B cell (primary cell): ENCODE measurements at regions not wholly inside any gene's neighbourhood (a gene's known extent, or its start where the extent isn't known, plus 50 kb on each side); places are given as distances from the start of the nearest gene placed in this dataset.

ENCODE experiments used
- ATAC-seq: fragments of 200-7000 bp; cut with Tn5 transposase; one replicate; pipeline ENCODE4 v1.10.0; 2021; ENCODE audit warnings: low read depth, mild to moderate bottlenecking, moderate number of reproducible peaks, moderate library complexity
- CTCF ChIA-PET: fragments of 350-600 bp; sonication (Branson Sonifier 250); formaldehyde crosslinking; loops from one replicate; lab custom pipeline; 2021; ENCODE audit warnings: antibody characterized with exemption, inconsistent platforms; lab: Charles Lee
- POLR2A ChIA-PET: fragments of 350-600 bp; sonication (Branson Sonifier 250); formaldehyde crosslinking; loops from one replicate; lab custom pipeline; 2021; ENCODE audit warnings: antibody characterized with exemption; lab: Charles Lee
- DNase-seq: peaks from one replicate; pipeline ENCODE4 v3.0.0; 2013
- H2AFZ ChIP-seq: 2 replicates; pipeline ENCODE4 v1.6.1; 2012; ENCODE audit warnings: mild to moderate bottlenecking, low read depth, low read length; ENCODE audit not compliant: insufficient read depth, poor library complexity, severe bottlenecking
- H3K27ac ChIP-seq, 2 donors: 1 replicate in 1 of 2; 2 replicates in 1 of 2; pipeline ENCODE4 v1.5.1; 2012 to 2013; ENCODE audit warnings: low read length in 2 of 2, mild to moderate bottlenecking in 2 of 2, moderate library complexity in 1 of 2
- H3K27me3 ChIP-seq, 4 experiments: fragments of 200-600 bp in 1 of 4; sonication (generic) in 1 of 4; replicated peaks in 1 of 4; 1 replicate in 2 of 4; 2 replicates in 2 of 4; pipeline versions ENCODE4 v1.6.1 to v1.7.0; 2013 to 2016; ENCODE audit warnings: low read length in 3 of 4, mild to moderate bottlenecking in 2 of 4, mixed read lengths in 1 of 4, moderate library complexity in 1 of 4; ENCODE audit not compliant: insufficient read depth in 4 of 4, control insufficient read depth in 3 of 4; ENCODE audit errors: control extremely low read depth in 1 of 4
- H3K36me3 ChIP-seq, 2 experiments: replicated peaks in 1 of 2; 1 replicate in 1 of 2; 2 replicates in 1 of 2; pipeline versions ENCODE4 v1.6.1 to v1.7.1; 2013; ENCODE audit warnings: low read length in 1 of 2; ENCODE audit not compliant: insufficient read depth in 2 of 2, control insufficient read depth in 1 of 2; ENCODE audit errors: control extremely low read depth in 1 of 2, extremely low read depth in 1 of 2
- H3K4me1 ChIP-seq, 2 donors: fragments of 200-600 bp in 1 of 2; sonication (generic) in 1 of 2; 1 replicate in 1 of 2; 2 replicates in 1 of 2; pipeline versions ENCODE4 v1.5.1 to v1.6.1; 2013 to 2017; ENCODE audit warnings: low read length in 2 of 2; ENCODE audit not compliant: control insufficient read depth in 2 of 2, insufficient read depth in 2 of 2
- H3K4me2 ChIP-seq: replicated peaks from 2 replicates; pipeline ENCODE3; 2012; ENCODE audit warnings: mild to moderate bottlenecking, low read depth, low read length; ENCODE audit not compliant: poor library complexity, severe bottlenecking
- H3K4me3 ChIP-seq, 5 experiments: fragments of 200-600 bp in 1 of 5; sonication (generic) in 1 of 5; 1 replicate in 3 of 5; 2 replicates in 2 of 5; pipeline versions ENCODE4 v1.5.1 to v1.7.0; 2011 to 2016; ENCODE audit warnings: low read length in 4 of 5, mild to moderate bottlenecking in 4 of 5, low read depth in 2 of 5, control low read depth in 1 of 5, moderate library complexity in 1 of 5; ENCODE audit not compliant: insufficient read depth in 1 of 5; ENCODE audit errors: control extremely low read depth in 1 of 5, extremely low read depth in 1 of 5
- H3K79me2 ChIP-seq: fragments of 200-600 bp; sonication (generic); one replicate; pipeline ENCODE4 v1.6.0; 2016; ENCODE audit warnings: low read length; ENCODE audit not compliant: control insufficient read depth, insufficient read depth
- H3K9ac ChIP-seq: fragments of 200-600 bp; sonication (generic); 2 replicates; pipeline ENCODE4 v1.6.1; 2017; ENCODE audit warnings: mild to moderate bottlenecking, low read length, moderate library complexity
- H3K9me3 ChIP-seq, 3 donors: one replicate each; pipeline versions ENCODE4 v1.6.1 to v1.7.1; 2013; ENCODE audit warnings: low read length in 2 of 3; ENCODE audit not compliant: control insufficient read depth in 2 of 3, insufficient read depth in 1 of 3; ENCODE audit errors: control extremely low read depth in 1 of 3
- H4K20me1 ChIP-seq: 2 replicates; pipeline ENCODE4 v1.6.0; 2012; ENCODE audit warnings: mild to moderate bottlenecking, low read length; ENCODE audit not compliant: insufficient read depth, control insufficient read depth, poor library complexity, severe bottlenecking
- H3K27ac Mint-ChIP-seq: one replicate; pipeline ENCODE4 v1.8.0; 2021; ENCODE audit warnings: mixed read lengths
- H3K27me3 Mint-ChIP-seq: one replicate; pipeline ENCODE4 v1.8.0; 2021; ENCODE audit warnings: mixed read lengths
- H3K4me1 Mint-ChIP-seq: one replicate; pipeline ENCODE4 v1.8.0; 2021; ENCODE audit warnings: mixed read lengths
- H3K4me3 Mint-ChIP-seq: one replicate; pipeline ENCODE4 v1.8.0; 2021; ENCODE audit warnings: mixed read lengths
- H3K9me3 Mint-ChIP-seq: one replicate; pipeline ENCODE4 v1.8.0; 2022; ENCODE audit warnings: mixed read lengths; ENCODE audit not compliant: insufficient read depth
- EZH2 ChIP-seq: IDR thresholded peaks from 2 replicates; pipeline ENCODE4 v1.6.1; 2012; ENCODE audit warnings: borderline replicate concordance, low read depth, mild to moderate bottlenecking, moderate library complexity, low read length; ENCODE audit not compliant: insufficient read depth, poor library complexity, severe bottlenecking
- WGBS: methylation state at CpG from one replicate; pipeline ENCODE4 v1.1.5; 2013; ENCODE audit warnings: missing lambda C conversion rate; ENCODE audit not compliant: insufficient coverage; 5-methylcytosine and 5-hydroxymethylcytosine counted together
- intact Hi-C: fragments of 100-400 bp; cut with micrococcal nuclease; formaldehyde crosslinking; loops from one replicate; pipeline ENCODE4 v1.10.0; 2022
- TF ChIP-seq, protein P1 (sequence below): fragments of 200-600 bp; IDR thresholded peaks from one replicate; pipeline ENCODE4 v1.8.0; 2022; ENCODE audit warnings: antibody characterized with exemption, mild to moderate bottlenecking

DNA sequence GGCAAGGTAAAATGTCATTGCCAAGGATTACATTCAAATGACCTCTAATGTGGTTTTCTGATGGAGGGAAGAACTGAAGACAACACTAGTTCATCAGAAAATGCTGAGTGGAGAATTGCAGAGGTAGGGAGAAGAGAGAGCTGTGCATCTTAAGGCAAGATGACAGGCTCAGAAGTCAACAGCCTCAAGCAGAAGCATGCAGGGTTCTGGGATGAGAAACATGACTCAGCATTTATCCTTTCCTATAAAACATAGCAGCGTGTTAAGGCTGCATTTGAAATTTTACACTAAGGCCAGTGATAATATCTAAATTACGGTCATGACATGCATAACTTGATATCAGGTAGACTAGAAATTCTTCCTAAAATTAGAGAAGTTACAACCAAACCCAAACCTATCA lies 53.7 kb upstream of the DYRK2 start:
- no peak overlapping the region for H3K4me3 Mint-ChIP-seq
- H3K4me1 ChIP-seq, result peaks cover 19 to 20% of the 10 kb centered on the region in 2 donors
- no peaks in the 10 kb centered on the region for H4K20me1 ChIP-seq
- H3K79me2 ChIP-seq, result no peaks in the 10 kb centered on the region
- H3K4me1 Mint-ChIP-seq, result peaks cover 29% of the 10 kb centered on the region
- DNase-seq (no peak), ATAC-seq (no peak)
- no peaks in the 10 kb centered on the region for H3K9me3 ChIP-seq
- H3K9ac ChIP-seq, result no peak overlapping the region
- no CpG with 5 or more reads among the region's 2 CpGs for WGBS
- peaks cover 2% of the 10 kb centered on the region for H3K9me3 Mint-ChIP-seq
- H3K36me3 ChIP-seq, result no peaks in the 10 kb centered on the region
- no peak for TF ChIP-seq EZH2
- TF ChIP-seq, protein P1, sequence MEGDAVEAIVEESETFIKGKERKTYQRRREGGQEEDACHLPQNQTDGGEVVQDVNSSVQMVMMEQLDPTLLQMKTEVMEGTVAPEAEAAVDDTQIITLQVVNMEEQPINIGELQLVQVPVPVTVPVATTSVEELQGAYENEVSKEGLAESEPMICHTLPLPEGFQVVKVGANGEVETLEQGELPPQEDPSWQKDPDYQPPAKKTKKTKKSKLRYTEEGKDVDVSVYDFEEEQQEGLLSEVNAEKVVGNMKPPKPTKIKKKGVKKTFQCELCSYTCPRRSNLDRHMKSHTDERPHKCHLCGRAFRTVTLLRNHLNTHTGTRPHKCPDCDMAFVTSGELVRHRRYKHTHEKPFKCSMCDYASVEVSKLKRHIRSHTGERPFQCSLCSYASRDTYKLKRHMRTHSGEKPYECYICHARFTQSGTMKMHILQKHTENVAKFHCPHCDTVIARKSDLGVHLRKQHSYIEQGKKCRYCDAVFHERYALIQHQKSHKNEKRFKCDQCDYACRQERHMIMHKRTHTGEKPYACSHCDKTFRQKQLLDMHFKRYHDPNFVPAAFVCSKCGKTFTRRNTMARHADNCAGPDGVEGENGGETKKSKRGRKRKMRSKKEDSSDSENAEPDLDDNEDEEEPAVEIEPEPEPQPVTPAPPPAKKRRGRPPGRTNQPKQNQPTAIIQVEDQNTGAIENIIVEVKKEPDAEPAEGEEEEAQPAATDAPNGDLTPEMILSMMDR, result no peak
- no peak overlapping the region for H2AFZ ChIP-seq
- H3K4me2 ChIP-seq, result no peak overlapping the region
- H3K27ac Mint-ChIP-seq, result no peak overlapping the region
- H3K4me3 ChIP-seq, result no peak overlapping the region
- intact Hi-C loops, result loop anchor here (5.0 kb wide), 1 partner anchor 38 kb away; no protein-coding TSS in a partner anchor
- H3K27me3 ChIP-seq, result no peaks in the 10 kb centered on the region
- no peaks in the 10 kb centered on the region for H3K27me3 Mint-ChIP-seq
- ChIA-PET CTCF (interaction anchor here (0.8 to 1.0 kb wide), 2 partner anchors 54 to 348 kb away, joined by 3 read pairs; partner anchors contain the start of gene DYRK2), POLR2A (no interaction called here)
- H3K27ac ChIP-seq, result no peak overlapping the region

DNA sequence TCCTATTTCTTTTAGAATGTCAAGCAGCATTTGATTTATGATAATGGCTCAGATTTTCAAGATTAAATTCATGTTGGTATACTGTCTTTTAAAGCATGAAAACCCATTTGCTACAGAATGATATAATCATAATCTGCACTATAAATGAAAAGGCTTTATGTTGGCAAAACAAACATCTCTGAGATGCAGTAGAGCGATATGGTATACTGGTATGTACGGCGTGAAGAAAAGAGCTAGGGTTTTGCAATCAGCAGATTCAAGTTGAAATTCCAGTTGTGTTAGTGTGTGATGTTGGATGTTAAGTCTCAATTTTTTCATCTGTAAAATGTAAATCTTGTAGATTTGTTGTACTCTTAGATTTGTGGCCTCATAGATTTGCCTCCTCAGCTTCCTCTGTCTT lies 53.2 kb upstream of the DYRK2 start:
- Histone ChIP-seq H3K4me1 (peaks cover 15% of the 10 kb centered on the region in 2 donors), H3K9ac (no peak overlapping the region), H3K27me3 (no peaks in the 10 kb centered on the region), H3K79me2 (no peaks in the 10 kb centered on the region), H3K4me2 (no peak overlapping the region), H3K36me3 (no peaks in the 10 kb centered on the region), H2AFZ (no peak overlapping the region), H4K20me1 (no peaks in the 10 kb centered on the region), H3K27ac (no peak overlapping the region), H3K9me3 (no peaks in the 10 kb centered on the region), H3K4me3 (no peak overlapping the region)
- ChIA-PET CTCF (no interaction called here), POLR2A (no interaction called here)
- Mint-ChIP-seq H3K4me3 (no peak overlapping the region), H3K9me3 (peaks cover 2% of the 10 kb centered on the region), H3K27ac (no peak overlapping the region), H3K4me1 (peaks cover 28% of the 10 kb centered on the region), H3K27me3 (no peaks in the 10 kb centered on the region)
- DNase-seq, result no peak
- TF ChIP-seq, protein P1, result no peak
- no peak for TF ChIP-seq EZH2
- no peak for ATAC-seq
- intact Hi-C loops, result no loop called here
- whole genome bisulfite sequencing, result 100% methylated on average over 3 of the region's 3 CpGs
